Vagina (tissue), 2 donors: ENCODE measurements at regions not wholly inside any gene's neighbourhood (a gene's known extent, or its start where the extent isn't known, plus 50 kb on each side); places are given as distances from the start of the nearest gene placed in this dataset.
"Not testable (repeated sequence)": the region's sequence is repeated elsewhere in the genome, so short reads cannot be mapped to it uniquely, and the experiment has no call there.

ENCODE experiments used
- DNase-seq, 2 donors: peaks; one replicate each; pipeline ENCODE4 v3.0.0-alpha.2; 2017; ENCODE audit errors: extremely low spot score in 2 of 2
- H3K27ac ChIP-seq: fragments of 200-600 bp; sonication (generic); one replicate; pipeline ENCODE4 v1.5.1; 2019
- H3K27me3 ChIP-seq: fragments of 200-600 bp; sonication (generic); one replicate; pipeline ENCODE4 v1.5.1; 2019
- H3K36me3 ChIP-seq, 2 donors: fragments of 200-600 bp; sonication (generic); one replicate each; pipeline ENCODE4 v1.5.1; 2017 to 2019
- H3K4me1 ChIP-seq: fragments of 200-600 bp; sonication (generic); one replicate; pipeline ENCODE4 v1.5.1; 2019
- H3K4me3 ChIP-seq, 2 donors: fragments of 200-600 bp; sonication (generic); 1 replicate in 1 of 2; 2 replicates in 1 of 2; pipeline ENCODE4 v1.5.1; 2016 to 2019
- H3K9me3 ChIP-seq: fragments of 200-600 bp; sonication (generic); one replicate; pipeline ENCODE4 v1.5.1; 2019
- POLR2A ChIP-seq, 2 donors: fragments of 450-650 bp; IDR thresholded peaks; one replicate each; pipeline ENCODE4 v1.6.1; 2017; ENCODE audit warnings: antibody characterized with exemption in 2 of 2, mild to moderate bottlenecking in 2 of 2, moderate library complexity in 2 of 2
- POLR2AphosphoS5 ChIP-seq, 2 donors: sonication (generic); formaldehyde crosslinking; IDR thresholded peaks; one replicate each; pipeline ENCODE4 v1.9.0; 2017; ENCODE audit warnings: antibody characterized with exemption in 2 of 2, mild to moderate bottlenecking in 2 of 2, low read depth in 1 of 2; ENCODE audit not compliant: insufficient read depth in 1 of 2
- intact Hi-C: fragments of 100-400 bp; cut with DNase I; formaldehyde crosslinking; loops from one replicate; pipeline ENCODE4 v1.15.1; 2023
- TF ChIP-seq, protein P1 (sequence below), 3 experiments: fragments of 450-650 bp in 2 of 3; fragments of 200-600 bp in 1 of 3; sonication (generic) in 1 of 3; IDR thresholded peaks; one replicate each; pipeline ENCODE4 v1.5.1; 2017 to 2019; ENCODE audit warnings: antibody characterized with exemption in 3 of 3, mild to moderate bottlenecking in 2 of 3, moderate library complexity in 2 of 3

GRCh38 chr9:33703430-33704102, 91.8 kb upstream of the PRSS3 start:
- H3K27ac ChIP-seq = no peak overlapping the region
- no peaks in the 10 kb centered on the region for H3K4me1 ChIP-seq
- TF ChIP-seq POLR2A (IDR thresholded peaks at IDR 0.05) = no peak
- TF ChIP-seq, protein P1, sequence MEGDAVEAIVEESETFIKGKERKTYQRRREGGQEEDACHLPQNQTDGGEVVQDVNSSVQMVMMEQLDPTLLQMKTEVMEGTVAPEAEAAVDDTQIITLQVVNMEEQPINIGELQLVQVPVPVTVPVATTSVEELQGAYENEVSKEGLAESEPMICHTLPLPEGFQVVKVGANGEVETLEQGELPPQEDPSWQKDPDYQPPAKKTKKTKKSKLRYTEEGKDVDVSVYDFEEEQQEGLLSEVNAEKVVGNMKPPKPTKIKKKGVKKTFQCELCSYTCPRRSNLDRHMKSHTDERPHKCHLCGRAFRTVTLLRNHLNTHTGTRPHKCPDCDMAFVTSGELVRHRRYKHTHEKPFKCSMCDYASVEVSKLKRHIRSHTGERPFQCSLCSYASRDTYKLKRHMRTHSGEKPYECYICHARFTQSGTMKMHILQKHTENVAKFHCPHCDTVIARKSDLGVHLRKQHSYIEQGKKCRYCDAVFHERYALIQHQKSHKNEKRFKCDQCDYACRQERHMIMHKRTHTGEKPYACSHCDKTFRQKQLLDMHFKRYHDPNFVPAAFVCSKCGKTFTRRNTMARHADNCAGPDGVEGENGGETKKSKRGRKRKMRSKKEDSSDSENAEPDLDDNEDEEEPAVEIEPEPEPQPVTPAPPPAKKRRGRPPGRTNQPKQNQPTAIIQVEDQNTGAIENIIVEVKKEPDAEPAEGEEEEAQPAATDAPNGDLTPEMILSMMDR (IDR thresholded peaks at IDR 0.05) = no peak
- no peaks in the 10 kb centered on the region for H3K27me3 ChIP-seq
- DNase-seq = no peak
- no peak overlapping the region for H3K4me3 ChIP-seq
- no peaks in the 10 kb centered on the region for H3K36me3 ChIP-seq
- H3K9me3 ChIP-seq = no peaks in the 10 kb centered on the region
- intact Hi-C loops = no loop called here

GRCh38 chr9:33705440-33705839, 89.9 kb upstream of the PRSS3 start:
- not testable (repeated sequence) for H3K4me3 ChIP-seq, H3K36me3 ChIP-seq, H3K27me3 ChIP-seq

GRCh38 chr9:33708441-33708840, 86.9 kb upstream of the PRSS3 start:
- H3K9me3 ChIP-seq = no peaks in the 10 kb centered on the region
- H3K27me3 ChIP-seq = no peaks in the 10 kb centered on the region
- no peak overlapping the region for H3K27ac ChIP-seq
- no peak for TF ChIP-seq POLR2AphosphoS5 (IDR thresholded peaks at IDR 0.05; ENCODE audit: insufficient read depth in 1 of 2, low read depth in 1 of 2)
- TF ChIP-seq, protein P1 (IDR thresholded peaks at IDR 0.05) = no peak
- no peak for TF ChIP-seq POLR2A (IDR thresholded peaks at IDR 0.05)
- H3K36me3 ChIP-seq = no peaks in the 10 kb centered on the region
- no peak overlapping the region for H3K4me3 ChIP-seq
- intact Hi-C loops = no loop called here
- H3K4me1 ChIP-seq = no peaks in the 10 kb centered on the region
- DNase-seq = no peak

More at GRCh38 chr9:33705440-33705839, 89.9 kb upstream of the PRSS3 start:
- DNase-seq, H3K27ac ChIP-seq, intact Hi-C loops, H3K9me3 ChIP-seq, H3K4me1 ChIP-seq: not testable (repeated sequence)

GRCh38 chr9:33709269-33709668, 86.1 kb upstream of the PRSS3 start:
- H3K36me3 ChIP-seq = no peaks in the 10 kb centered on the region
- H3K27me3 ChIP-seq = no peaks in the 10 kb centered on the region
- no peaks in the 10 kb centered on the region for H3K4me1 ChIP-seq
- H3K9me3 ChIP-seq = no peaks in the 10 kb centered on the region
- TF ChIP-seq, protein P1 (IDR thresholded peaks at IDR 0.05) = no peak
- H3K27ac ChIP-seq = no peak overlapping the region
- H3K4me3 ChIP-seq = no peak overlapping the region
- DNase-seq = no peak
- intact Hi-C loops = no loop called here

- H3K27ac ChIP-seq, H3K36me3 ChIP-seq, H3K9me3 ChIP-seq, H3K4me1 ChIP-seq, H3K4me3 ChIP-seq, DNase-seq, intact Hi-C loops, H3K27me3 ChIP-seq: not testable (repeated sequence)
Observed at GRCh38 chr9:33711418-33711817, 83.9 kb upstream of the PRSS3 start.

DNA sequence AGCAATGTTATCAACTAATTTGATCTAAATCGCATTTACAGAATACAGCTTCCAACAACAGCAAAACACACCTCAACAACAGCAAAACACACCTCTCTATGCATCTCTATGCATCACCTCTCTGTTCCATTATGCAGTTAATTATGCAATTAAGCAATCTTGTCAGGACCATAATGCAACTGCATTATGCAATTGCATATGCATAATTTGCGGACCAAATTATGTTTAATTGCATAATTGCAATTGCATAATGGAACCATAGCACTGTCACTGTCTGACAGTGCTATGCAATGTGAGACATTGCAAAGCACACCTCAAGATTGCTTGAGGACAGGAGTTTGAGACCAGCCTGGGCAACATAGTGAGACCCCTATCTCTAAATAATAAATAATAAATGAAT, 80.4 kb upstream of the PRSS3 start:
- no peak overlapping the region for H3K27ac ChIP-seq
- no peaks in the 10 kb centered on the region for H3K4me1 ChIP-seq
- H3K4me3 ChIP-seq = no peak overlapping the region
- no peak for TF ChIP-seq POLR2AphosphoS5 (IDR thresholded peaks at IDR 0.05; ENCODE audit: insufficient read depth in 1 of 2, low read depth in 1 of 2)
- TF ChIP-seq, protein P1 (IDR thresholded peaks at IDR 0.05) = no peak
- no peak for TF ChIP-seq POLR2A (IDR thresholded peaks at IDR 0.05)
- DNase-seq = no peak
- intact Hi-C loops = no loop called here
- no peaks in the 10 kb centered on the region for H3K27me3 ChIP-seq
- no peaks in the 10 kb centered on the region for H3K9me3 ChIP-seq
- H3K36me3 ChIP-seq = no peaks in the 10 kb centered on the region
